ENCODE measurements at regions not wholly inside any gene's neighbourhood (a gene's known extent, or its start where the extent isn't known, plus 50 kb on each side); places are given as distances from the start of the nearest gene placed in this dataset.
A peak's percentile ranks its signal among the peaks of the same experiment; 100 is the strongest.

- ATAC-seq: peak in 1 of 2 donors; percentile 33
- Mint-ChIP-seq H3K9me3 (no peaks in the 10 kb centered on the region), H3K36me3 (no peaks in the 10 kb centered on the region), H3K27ac (no peak overlapping the region)
- no peak for DNase-seq (ENCODE audit: low spot score in 2 of 2)
These were observed 200.9 kb upstream of the PPP1R2C start for GRCh38 chrX:42978655-42979379.

GRCh38 chrX:42988700-42989099 lies 210.7 kb upstream of the PPP1R2C start:
- no peak for DNase-seq (ENCODE audit: low spot score in 2 of 2)
- Mint-ChIP-seq H3K27ac (no peak overlapping the region), H3K9me3 (no peaks in the 10 kb centered on the region), H3K36me3 (no peaks in the 10 kb centered on the region)
- ATAC-seq: no peak

- no peaks in the 10 kb centered on the region for H3K36me3 Mint-ChIP-seq
- DNase-seq (ENCODE audit: low spot score in 2 of 2) (no peak), ATAC-seq (no peak)
- H3K27ac Mint-ChIP-seq: no peak overlapping the region
- no peaks in the 10 kb centered on the region for H3K9me3 Mint-ChIP-seq
These were observed 214.4 kb upstream of the PPP1R2C start for GRCh38 chrX:42992199-42992943.

DNA sequence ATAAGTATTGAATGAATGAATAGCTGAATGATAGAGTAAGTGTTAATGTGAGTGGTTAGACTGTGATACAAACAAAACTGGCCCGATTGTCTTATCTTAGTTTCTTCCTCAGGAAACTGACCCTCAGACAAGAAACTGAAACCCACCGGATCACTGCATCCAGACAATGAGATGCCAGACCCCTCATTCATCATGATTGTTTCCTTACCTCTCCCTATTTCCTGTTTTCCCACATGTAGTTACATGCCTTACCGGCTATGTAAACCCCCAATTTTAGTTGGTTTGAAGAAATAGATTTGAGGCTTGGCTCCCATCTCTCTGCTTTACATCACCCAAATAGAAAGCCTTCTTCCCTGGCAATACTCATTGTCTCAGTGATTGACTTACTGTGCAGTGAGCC lies 218.9 kb upstream of the PPP1R2C start:
- no peaks in the 10 kb centered on the region for H3K36me3 Mint-ChIP-seq
- DNase-seq (ENCODE audit: low spot score in 2 of 2) (no peak), ATAC-seq (no peak)
- H3K9me3 Mint-ChIP-seq: no peaks in the 10 kb centered on the region
- no peak overlapping the region for H3K27ac Mint-ChIP-seq

- no peak overlapping the region for H3K27ac Mint-ChIP-seq
- no peaks in the 10 kb centered on the region for H3K36me3 Mint-ChIP-seq
- ATAC-seq: no peak
- H3K9me3 Mint-ChIP-seq: no peaks in the 10 kb centered on the region
- DNase-seq (ENCODE audit: low spot score in 2 of 2): no peak
These were observed 222.2 kb upstream of the PPP1R2C start for GRCh38 chrX:43000121-43000520.

DNA sequence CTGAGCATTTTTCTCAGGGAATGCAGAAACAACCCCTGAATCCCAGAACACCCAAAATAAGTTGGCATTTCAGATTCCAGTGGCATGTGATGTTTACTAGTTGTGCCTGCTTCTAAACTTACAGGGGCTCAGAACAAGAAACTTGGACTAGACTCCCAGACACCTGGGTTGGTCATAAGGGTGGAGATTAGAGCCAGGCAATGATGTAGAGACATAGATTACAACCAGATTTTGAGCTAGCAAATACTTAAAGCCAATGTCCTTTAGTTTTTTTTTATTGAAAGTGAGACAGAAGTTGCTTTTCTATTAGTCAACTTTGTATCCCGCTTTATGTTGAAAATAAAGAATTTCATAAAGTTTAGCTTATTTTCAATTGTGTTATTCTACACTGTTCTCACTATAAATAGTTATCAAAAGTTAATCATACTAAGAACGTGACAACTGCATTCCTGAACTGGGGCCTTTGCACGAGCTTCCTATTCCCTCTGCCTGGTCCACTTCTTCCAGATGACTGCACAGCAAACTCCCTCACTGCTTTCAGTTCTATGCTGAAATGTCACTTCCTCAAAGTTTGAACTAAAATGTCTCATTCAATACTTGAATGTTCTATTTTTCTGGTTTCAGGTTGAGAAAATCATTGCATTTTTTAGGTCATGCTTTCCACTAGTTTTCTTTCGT lies 224.7 kb upstream of the PPP1R2C start:
- no peak for DNase-seq (ENCODE audit: low spot score in 2 of 2)
- H3K36me3 Mint-ChIP-seq: no peaks in the 10 kb centered on the region
- no peak overlapping the region for H3K27ac Mint-ChIP-seq
- H3K9me3 Mint-ChIP-seq: no peaks in the 10 kb centered on the region
- ATAC-seq: no peak

- ATAC-seq: no peak
- H3K27ac Mint-ChIP-seq: no peak overlapping the region
- no peaks in the 10 kb centered on the region for H3K9me3 Mint-ChIP-seq
- DNase-seq (ENCODE audit: low spot score in 2 of 2): no peak
- H3K36me3 Mint-ChIP-seq: no peaks in the 10 kb centered on the region
These were observed 225.2 kb upstream of the PPP1R2C start for GRCh38 chrX:43003204-43003565.

- Mint-ChIP-seq H3K9me3 (no peaks in the 10 kb centered on the region), H3K27ac (no peak overlapping the region), H3K36me3 (no peaks in the 10 kb centered on the region)
- no peak for ATAC-seq
- no peak for DNase-seq (ENCODE audit: low spot score in 2 of 2)
These were observed 226.0 kb upstream of the PPP1R2C start for GRCh38 chrX:43003939-43004338.

DNA sequence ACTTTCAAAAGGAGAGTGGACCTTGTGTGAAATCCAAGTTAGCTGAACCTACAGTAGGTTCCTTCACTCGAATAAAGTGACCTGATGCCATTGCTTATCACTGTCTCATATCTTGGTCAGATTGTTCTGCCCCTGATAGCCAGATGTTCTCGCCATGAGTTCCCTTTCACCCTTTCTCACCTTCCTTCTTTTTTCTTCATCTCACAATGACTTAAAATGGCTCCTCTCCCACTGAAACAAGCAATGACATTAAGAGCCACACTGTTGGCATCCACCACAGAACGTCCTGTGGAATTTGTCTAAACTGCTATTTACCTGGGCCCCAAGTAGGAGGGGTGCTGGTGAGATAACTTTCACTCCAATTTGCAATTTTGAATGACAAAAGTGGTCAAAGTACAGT lies 227.6 kb upstream of the PPP1R2C start:
- DNase-seq (ENCODE audit: low spot score in 2 of 2) (no peak), ATAC-seq (no peak)
- Mint-ChIP-seq H3K9me3 (peaks cover 0 to 4% of the 10 kb centered on the region in 2 donors), H3K27ac (no peak overlapping the region), H3K36me3 (no peaks in the 10 kb centered on the region)

GRCh38 chrX:43008356-43008755 lies 230.4 kb upstream of the PPP1R2C start:
- Mint-ChIP-seq H3K9me3 (peaks cover 0 to 4% of the 10 kb centered on the region in 2 donors), H3K36me3 (no peaks in the 10 kb centered on the region), H3K27ac (peak overlapping the region in 1 of 2 donors; percentile 74)
- DNase-seq (ENCODE audit: low spot score in 2 of 2): no peak
- no peak for ATAC-seq

DNA sequence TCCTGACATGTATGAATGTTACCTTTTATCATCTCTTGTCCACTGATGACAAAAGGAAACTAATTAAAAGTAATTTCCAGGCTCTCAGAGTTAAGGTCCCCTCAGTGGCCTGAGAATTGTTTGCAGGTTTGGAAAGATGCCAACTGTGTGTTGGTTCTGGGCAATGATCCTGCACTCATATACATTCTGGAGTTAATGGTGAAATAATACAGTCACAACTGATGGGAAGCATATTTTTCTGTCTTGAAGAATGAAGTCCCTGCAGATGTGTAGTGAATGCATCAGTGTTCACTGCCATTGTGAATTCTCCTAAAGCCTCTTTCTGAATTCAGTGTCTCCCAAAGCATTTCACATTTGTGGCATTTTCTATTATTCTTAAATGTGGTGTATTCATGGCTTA lies 238.1 kb upstream of the PPP1R2C start:
- no peaks in the 10 kb centered on the region for H3K36me3 Mint-ChIP-seq
- no peak overlapping the region for H3K27ac Mint-ChIP-seq
- ATAC-seq: no peak
- H3K9me3 Mint-ChIP-seq: peaks cover 0 to 4% of the 10 kb centered on the region in 2 donors
- DNase-seq (ENCODE audit: low spot score in 2 of 2): no peak

- DNase-seq (ENCODE audit: low spot score in 2 of 2): no peak
- Mint-ChIP-seq H3K27ac (no peak overlapping the region), H3K36me3 (peaks cover 0 to 5% of the 10 kb centered on the region in 2 donors), H3K9me3 (peaks cover 0 to 7% of the 10 kb centered on the region in 2 donors)
- ATAC-seq: no peak
These were observed 240.1 kb upstream of the PPP1R2C start for GRCh38 chrX:43018031-43018430.

- no peak for ATAC-seq
- Mint-ChIP-seq H3K36me3 (peaks cover under 1 to 15% of the 10 kb centered on the region in 2 donors), H3K27ac (no peak overlapping the region), H3K9me3 (peaks cover 0 to 7% of the 10 kb centered on the region in 2 donors)
- DNase-seq (ENCODE audit: low spot score in 2 of 2): no peak
These were observed 241.1 kb upstream of the PPP1R2C start for GRCh38 chrX:43019021-43019420.

- Mint-ChIP-seq H3K9me3 (peaks cover 3 to 5% of the 10 kb centered on the region in 2 donors), H3K36me3 (peaks cover 5 to 19% of the 10 kb centered on the region in 2 donors), H3K27ac (no peak overlapping the region)
- no peak for ATAC-seq
- DNase-seq (ENCODE audit: low spot score in 2 of 2): no peak
These were observed 247.9 kb upstream of the PPP1R2C start for GRCh38 chrX:43025806-43026315.

DNA sequence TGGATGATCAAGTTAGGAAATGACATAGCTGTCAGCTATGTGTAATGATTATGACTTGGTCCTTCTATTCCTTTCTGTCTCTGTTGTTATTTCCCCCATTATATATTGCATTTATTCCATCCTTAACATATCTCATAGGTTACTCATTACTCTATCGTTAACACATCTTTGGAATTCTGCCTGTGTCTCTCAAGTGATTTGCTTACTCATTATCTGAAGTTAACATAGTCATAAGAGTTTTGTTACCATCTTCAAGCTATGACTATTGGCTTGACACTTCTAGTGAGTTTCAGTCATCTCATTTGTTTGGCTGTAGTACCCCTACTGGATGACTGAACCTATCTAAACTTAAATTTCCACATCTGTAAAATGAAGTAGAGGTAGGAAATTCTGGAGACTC lies 286.1 kb upstream of the PPP1R2C start:
- no peak overlapping the region for H3K27ac Mint-ChIP-seq
- ATAC-seq: no peak
- no peaks in the 10 kb centered on the region for H3K36me3 Mint-ChIP-seq
- DNase-seq (ENCODE audit: low spot score in 2 of 2): no peak
- H3K9me3 Mint-ChIP-seq: peaks cover 0 to 2% of the 10 kb centered on the region in 2 donors

GRCh38 chrX:43065978-43066377 lies 288.0 kb upstream of the PPP1R2C start:
- no peaks in the 10 kb centered on the region for H3K36me3 Mint-ChIP-seq
- peaks cover 4 to 5% of the 10 kb centered on the region in 2 donors for H3K9me3 Mint-ChIP-seq
- DNase-seq (ENCODE audit: low spot score in 2 of 2) (no peak), ATAC-seq (no peak)
- no peak overlapping the region for H3K27ac Mint-ChIP-seq

- H3K36me3 Mint-ChIP-seq: no peaks in the 10 kb centered on the region
- DNase-seq (ENCODE audit: low spot score in 2 of 2) (no peak), ATAC-seq (no peak)
- H3K9me3 Mint-ChIP-seq: peaks cover 4 to 5% of the 10 kb centered on the region in 2 donors
- H3K27ac Mint-ChIP-seq: no peak overlapping the region
These were observed 290.7 kb upstream of the PPP1R2C start for GRCh38 chrX:43068639-43069038.
